IMR-90 (cell line): ENCODE measurements at regions not wholly inside any gene's neighbourhood (a gene's known extent, or its start where the extent isn't known, plus 50 kb on each side); places are given as distances from the start of the nearest gene placed in this dataset.

ENCODE experiments used
- ATAC-seq: fragments of 200-7000 bp; cut with Tn5 transposase; 2 replicates; pipeline ENCODE4 v1.9.1; 2020; ENCODE audit warnings: low read depth, mild to moderate bottlenecking, moderate library complexity
- BruUV-seq: library from RNA; stranded (reverse); fragments of 400-500 nt; replicated peaks from 2 replicates; lab custom pipeline; 2021; lab: Mats Ljungman, UMichigan
- CTCF ChIA-PET: fragments of 300-600 bp; formaldehyde crosslinking; extraction: SDS; loops from one replicate; lab custom pipeline; 2021; ENCODE audit warnings: antibody characterized with exemption; lab: Yijun Ruan, JAX
- POLR2A ChIA-PET: fragments of 300-600 bp; sonication (Branson Sonifier 250); formaldehyde crosslinking; loops from one replicate; lab custom pipeline; 2022; ENCODE audit warnings: antibody characterized with exemption; ENCODE audit not compliant: unreplicated experiment; lab: Charles Lee
- DNase-seq: peaks from one replicate; pipeline ENCODE4 v3.0.0; 2013
- H2AFZ ChIP-seq: replicated peaks from 2 replicates; pipeline ENCODE3; 2013; ENCODE audit warnings: low read length, mild to moderate bottlenecking; ENCODE audit not compliant: poor library complexity
- H2AK5ac ChIP-seq: 2 replicates; pipeline ENCODE4 v1.6.1; 2013; ENCODE audit warnings: low read depth, low read length, inconsistent platforms
- H2AK9ac ChIP-seq: replicated peaks from 2 replicates; pipeline ENCODE3; 2013; ENCODE audit warnings: mild to moderate bottlenecking, low read depth, low read length, moderate library complexity; ENCODE audit not compliant: poor library complexity
- H2BK120ac ChIP-seq: 2 replicates; pipeline ENCODE4 v1.6.1; 2013; ENCODE audit warnings: low read depth, low read length, inconsistent platforms
- H2BK15ac ChIP-seq: 3 replicates; pipeline ENCODE4 v1.6.1; 2013; ENCODE audit warnings: low read depth, low read length, inconsistent platforms
- H2BK20ac ChIP-seq: 2 replicates; pipeline ENCODE4 v1.6.1; 2013; ENCODE audit warnings: low read depth, mild to moderate bottlenecking, inconsistent platforms, low read length, moderate library complexity
- H2BK5ac ChIP-seq: 2 replicates; pipeline ENCODE4 v1.6.1; 2013; ENCODE audit warnings: mild to moderate bottlenecking, low read depth, low read length, inconsistent platforms; ENCODE audit not compliant: poor library complexity, severe bottlenecking
- H3K14ac ChIP-seq: replicated peaks from 2 replicates; pipeline ENCODE4 v1.6.1; 2013; ENCODE audit warnings: low read depth, low read length, inconsistent platforms
- H3K18ac ChIP-seq: 2 replicates; pipeline ENCODE4 v1.6.1; 2013; ENCODE audit warnings: low read depth, low read length, control low read depth
- H3K23ac ChIP-seq: 2 replicates; pipeline ENCODE4 v1.6.1; 2013; ENCODE audit warnings: low read depth, low read length, inconsistent platforms
- H3K27ac ChIP-seq: 2 replicates; pipeline ENCODE4 v1.5.1; 2013; ENCODE audit warnings: mild to moderate bottlenecking, control low read depth, low read length; ENCODE audit not compliant: insufficient read depth
- H3K27me3 ChIP-seq: 2 replicates; pipeline ENCODE4 v1.6.1; 2013; ENCODE audit warnings: low read length; ENCODE audit not compliant: control insufficient read depth, insufficient read depth
- H3K36me3 ChIP-seq: 2 replicates; pipeline ENCODE4 v1.6.1; 2013; ENCODE audit warnings: low read length, mixed read lengths; ENCODE audit not compliant: control insufficient read depth, insufficient read depth
- H3K4ac ChIP-seq: 2 replicates; pipeline ENCODE4 v1.6.1; 2013; ENCODE audit warnings: low read depth, low read length, inconsistent platforms
- H3K4me1 ChIP-seq: 2 replicates; pipeline ENCODE4 v1.6.1; 2013; ENCODE audit warnings: low read length, mixed read lengths; ENCODE audit not compliant: control insufficient read depth, insufficient read depth
- H3K4me2 ChIP-seq: 2 replicates; pipeline ENCODE4 v1.6.1; 2013; ENCODE audit warnings: low read depth, mild to moderate bottlenecking, control low read depth, low read length, moderate library complexity
- H3K4me3 ChIP-seq: 2 replicates; pipeline ENCODE4 v1.5.1; 2013; ENCODE audit warnings: low read depth, mild to moderate bottlenecking, control low read depth, low read length, moderate library complexity; ENCODE audit not compliant: insufficient read depth
- H3K56ac ChIP-seq: 2 replicates; pipeline ENCODE4 v1.6.1; 2013; ENCODE audit warnings: low read length, inconsistent platforms; ENCODE audit not compliant: insufficient read depth; ENCODE audit errors: extremely low read depth
- H3K79me1 ChIP-seq, 2 experiments: 2 replicates each; pipeline ENCODE4 v1.6.1; 2013; ENCODE audit warnings: low read length in 2 of 2, inconsistent platforms in 1 of 2, low read depth in 1 of 2
- H3K9ac ChIP-seq: 2 replicates; pipeline ENCODE4 v1.6.1; 2013; ENCODE audit warnings: low read depth, low read length, control low read depth
- H3K9me1 ChIP-seq: 2 replicates; pipeline ENCODE4 v1.6.1; 2013; ENCODE audit warnings: low read length, inconsistent platforms; ENCODE audit not compliant: insufficient read depth
- H3K9me3 ChIP-seq: 2 replicates; pipeline ENCODE4 v1.6.1; 2013; ENCODE audit warnings: low read length; ENCODE audit not compliant: control insufficient read depth, insufficient read depth
- H4K20me1 ChIP-seq: 2 replicates; pipeline ENCODE4 v1.6.1; 2013; ENCODE audit warnings: low read length, inconsistent platforms; ENCODE audit not compliant: insufficient read depth
- H4K5ac ChIP-seq: 2 replicates; pipeline ENCODE4 v1.6.1; 2013; ENCODE audit warnings: mild to moderate bottlenecking, low read depth, low read length, control low read depth
- H4K8ac ChIP-seq, 2 experiments: 2 replicates each; pipeline ENCODE4 v1.6.1; 2013; ENCODE audit warnings: low read depth in 2 of 2, low read length in 2 of 2, control low read depth in 1 of 2, inconsistent platforms in 1 of 2
- H4K91ac ChIP-seq: 2 replicates; pipeline ENCODE4 v1.6.1; 2013; ENCODE audit warnings: low read depth, low read length, inconsistent platforms; ENCODE audit not compliant: insufficient read depth
- NFE2L2 ChIP-seq: fragments of 150-350 bp; IDR thresholded peaks from 2 replicates; pipeline ENCODE4 v1.6.1; 2016; ENCODE audit warnings: low read depth, mild to moderate bottlenecking, low read length
- POLR2A ChIP-seq: IDR thresholded peaks from 2 replicates; pipeline ENCODE4 v1.6.1; 2012; ENCODE audit warnings: mild to moderate bottlenecking, low read depth, low read length
- SMC3 ChIP-seq: fragments of 150-350 bp; IDR thresholded peaks from 2 replicates; pipeline ENCODE4 v1.6.1; 2016; ENCODE audit warnings: low read depth, mild to moderate bottlenecking, antibody characterized with exemption, low read length, moderate library complexity
- WGBS, 2 experiments: methylation state at CpG; one replicate each; pipeline versions ENCODE4 v1.1.5 to v1.1.7; 2013; ENCODE audit warnings: missing lambda C conversion rate in 2 of 2; ENCODE audit not compliant: insufficient read length in 1 of 2; ENCODE audit errors: extremely low coverage in 2 of 2; 5-methylcytosine and 5-hydroxymethylcytosine counted together
- dilution Hi-C: fragments of 300-500 bp; cut with HindIII; formaldehyde crosslinking; loops from one replicate; pipeline ENCODE4 v1.14.3; 2018; ENCODE audit warnings: low sequenced_read_pairs; ENCODE audit not compliant: unreplicated experiment
- in situ Hi-C: fragments of 300-500 bp; cut with MboI; formaldehyde crosslinking; loops from 3 replicates; pipeline ENCODE4 v1.14.3; 2019; ENCODE audit warnings: low sequenced_read_pairs, inconsistent platforms, mixed read lengths
- intact Hi-C: fragments of 100-400 bp; cut with micrococcal nuclease; formaldehyde crosslinking; loops from 2 replicates; pipeline ENCODE4 v1.10.0; 2022

DNA sequence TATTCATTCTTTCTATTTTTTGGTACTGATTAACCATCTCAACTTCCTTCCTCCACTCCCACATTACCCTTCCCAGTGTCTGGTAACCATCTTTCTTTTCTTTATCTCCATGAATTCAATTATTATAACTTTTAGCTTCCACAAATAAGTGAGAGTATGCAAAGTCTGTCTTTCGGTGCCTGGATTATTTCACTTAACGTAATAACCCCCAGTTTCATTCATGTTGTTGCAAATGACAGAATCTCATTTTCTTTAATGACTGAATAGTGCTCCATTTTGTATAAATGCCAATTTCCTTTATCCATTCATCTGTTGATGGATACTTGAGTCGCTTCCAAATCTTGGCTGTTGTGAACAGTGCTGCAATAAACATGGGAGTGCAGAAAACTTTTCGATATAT is 940.4 kb downstream of the GLUD2 start:
- no peak overlapping the region for H3K23ac ChIP-seq
- WGBS, 2 experiments, result no CpG with 5 or more reads among the region's 4 CpGs
- no peak overlapping the region for H3K4ac ChIP-seq
- no peaks in the 10 kb centered on the region for H3K9me3 ChIP-seq
- no peak overlapping the region for H2AFZ ChIP-seq
- H3K27ac ChIP-seq, result no peak overlapping the region
- intact Hi-C loops (no loop called here), dilution Hi-C loops (no loop called here), in situ Hi-C loops (no loop called here)
- ChIA-PET POLR2A (no interaction called here), CTCF (no interaction called here)
- H4K5ac ChIP-seq, result no peak overlapping the region
- no peaks in the 10 kb centered on the region for H3K4me1 ChIP-seq
- DNase-seq, result no peak
- H3K27me3 ChIP-seq, result no peaks in the 10 kb centered on the region
- H3K18ac ChIP-seq, result no peak overlapping the region
- no peak overlapping the region for H4K8ac ChIP-seq
- no peak overlapping the region for H2BK15ac ChIP-seq
- H4K20me1 ChIP-seq, result no peaks in the 10 kb centered on the region
- H2BK5ac ChIP-seq, result no peak overlapping the region
- no peak overlapping the region for H3K4me3 ChIP-seq
- no peaks in the 10 kb centered on the region for H3K36me3 ChIP-seq
- no peak overlapping the region for H2AK9ac ChIP-seq
- no peak overlapping the region for H2BK20ac ChIP-seq
- no peak overlapping the region for H3K14ac ChIP-seq
- no peak overlapping the region for H3K9ac ChIP-seq
- no peak overlapping the region for H2BK120ac ChIP-seq
- no peak overlapping the region for H4K91ac ChIP-seq
- no peak overlapping the region for H3K4me2 ChIP-seq
- no peak overlapping the region for H2AK5ac ChIP-seq
- no TSS peak for BruUV-seq
- no peak for ATAC-seq
- TF ChIP-seq POLR2A (no peak), NFE2L2 (no peak), SMC3 (no peak)
- H3K9me1 ChIP-seq, result no peaks in the 10 kb centered on the region
- H3K79me1 ChIP-seq, result no peaks in the 10 kb centered on the region
- H3K56ac ChIP-seq, result no peak overlapping the region
